Activated CD4-positive, alpha-beta T cell treated with anti-CD3 and anti-CD28 coated beads, Interleukin-2, amount 10 ng/mL, durations not matched to agents 24 days and 14 days (primary cell): ENCODE measurements at regions not wholly inside any gene's neighbourhood (a gene's known extent, or its start where the extent isn't known, plus 50 kb on each side); places are given as distances from the start of the nearest gene placed in this dataset.

Source experiments
- DNase-seq: peaks from one replicate; pipeline ENCODE4 v3.0.0; 2022
- H3K27ac Mint-ChIP-seq: one replicate; pipeline ENCODE4 v1.8.0; 2022; ENCODE audit warnings: mild to moderate bottlenecking, mixed read lengths
- H3K27me3 Mint-ChIP-seq: one replicate; pipeline ENCODE4 v1.8.0; 2022; ENCODE audit warnings: mixed read lengths
- H3K36me3 Mint-ChIP-seq: one replicate; pipeline ENCODE4 v1.8.0; 2022; ENCODE audit warnings: low read depth, mild to moderate bottlenecking, mixed read lengths
- H3K4me1 Mint-ChIP-seq: one replicate; pipeline ENCODE4 v1.8.0; 2021; ENCODE audit warnings: mixed read lengths
- H3K4me3 Mint-ChIP-seq: one replicate; pipeline ENCODE4 v1.8.0; 2022; ENCODE audit warnings: mild to moderate bottlenecking, moderate library complexity, mixed read lengths
- H3K9me3 Mint-ChIP-seq: one replicate; pipeline ENCODE4 v1.8.0; 2021; ENCODE audit warnings: mixed read lengths
- intact Hi-C: fragments of 100-400 bp; cut with micrococcal nuclease; formaldehyde crosslinking; loops from one replicate; pipeline ENCODE4 v1.15.1; 2023

GRCh38 chr15:26433060-26433459 is 339.8 kb downstream of the GABRB3 start:
- no peaks in the 10 kb centered on the region for H3K4me1 Mint-ChIP-seq
- H3K27ac Mint-ChIP-seq = no peak overlapping the region
- no peaks in the 10 kb centered on the region for H3K27me3 Mint-ChIP-seq
- no peak overlapping the region for H3K4me3 Mint-ChIP-seq
- no peak for DNase-seq
- H3K9me3 Mint-ChIP-seq = peaks cover 5% of the 10 kb centered on the region
- H3K36me3 Mint-ChIP-seq = no peaks in the 10 kb centered on the region
- intact Hi-C loops = no loop called here

DNA sequence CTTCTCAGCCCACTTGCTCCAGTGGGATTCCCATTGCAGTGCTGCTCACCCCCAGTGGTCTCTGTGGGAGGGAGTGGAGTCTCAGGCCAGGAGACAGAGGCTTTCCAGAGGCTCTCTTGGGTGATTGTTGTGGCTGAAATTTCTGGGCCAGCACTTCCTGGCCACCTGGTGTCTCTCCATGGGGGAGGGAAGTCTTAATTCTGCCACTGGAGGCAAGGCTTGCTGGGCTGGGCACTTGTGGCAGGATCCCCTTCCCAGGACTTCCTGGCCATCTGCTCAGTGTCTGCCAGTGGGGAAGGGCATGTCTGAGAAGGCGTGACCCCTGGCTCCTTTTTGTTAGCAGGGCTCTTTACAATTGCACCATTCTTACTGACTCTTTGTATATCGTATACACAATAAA is 351.8 kb downstream of the GABRB3 start:
- Mint-ChIP-seq H3K4me1 (no peaks in the 10 kb centered on the region), H3K27me3 (no peaks in the 10 kb centered on the region), H3K4me3 (no peak overlapping the region), H3K36me3 (no peaks in the 10 kb centered on the region), H3K9me3 (no peaks in the 10 kb centered on the region), H3K27ac (no peak overlapping the region)
- intact Hi-C loops = no loop called here
- DNase-seq = no peak

DNA sequence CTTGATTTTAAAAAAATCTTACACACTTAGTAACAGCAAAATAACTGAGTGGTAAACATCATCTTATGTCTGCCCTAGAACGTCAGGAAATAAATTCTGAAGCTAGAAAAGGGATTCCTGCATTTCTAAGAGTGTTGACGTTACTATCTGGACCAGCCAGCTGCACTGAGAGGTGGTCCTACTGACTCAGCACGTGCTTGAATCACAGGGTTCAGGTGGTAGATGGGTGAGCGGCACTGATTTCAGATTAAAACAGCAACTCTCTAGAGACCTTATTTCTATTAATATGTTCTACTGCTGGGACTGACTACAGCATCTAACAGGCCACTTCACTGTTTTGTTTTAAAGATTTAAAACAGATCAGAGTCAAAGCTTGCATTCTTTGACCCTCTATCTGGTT is 377.2 kb downstream of the GABRB3 start:
- Mint-ChIP-seq H3K27me3 (no peaks in the 10 kb centered on the region), H3K36me3 (no peaks in the 10 kb centered on the region), H3K4me3 (no peak overlapping the region), H3K27ac (no peak overlapping the region), H3K9me3 (no peaks in the 10 kb centered on the region), H3K4me1 (no peaks in the 10 kb centered on the region)
- intact Hi-C loops = no loop called here
- no peak for DNase-seq

DNA sequence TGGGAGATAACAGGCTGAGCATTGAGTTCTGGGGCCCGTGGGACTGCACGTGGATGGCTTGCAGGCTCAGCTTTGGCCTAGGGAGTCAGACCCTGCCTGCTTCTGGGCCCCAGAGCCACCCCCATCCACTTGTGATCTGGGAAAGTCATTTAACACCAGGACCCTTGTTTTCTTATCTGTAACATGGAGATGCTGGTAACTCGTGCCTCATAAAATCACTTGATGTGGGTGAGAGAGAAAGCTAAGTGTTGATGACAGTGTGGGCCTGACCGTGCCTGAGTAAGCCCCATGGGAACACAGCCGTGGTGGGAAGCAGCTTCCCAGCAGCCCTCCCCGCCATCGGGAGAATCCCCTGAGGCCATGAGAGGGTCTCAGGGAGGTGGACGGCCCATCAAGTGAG is 378.1 kb downstream of the GABRB3 start:
- Mint-ChIP-seq H3K4me3 (no peak overlapping the region), H3K27ac (no peak overlapping the region), H3K9me3 (no peaks in the 10 kb centered on the region)

GRCh38 chr15:26392956-26393355 is 379.9 kb downstream of the GABRB3 start:
- H3K4me3 Mint-ChIP-seq = no peak overlapping the region
- intact Hi-C loops = no loop called here
- no peak overlapping the region for H3K27ac Mint-ChIP-seq
- peak; percentile 23 for DNase-seq
- H3K27me3 Mint-ChIP-seq = no peaks in the 10 kb centered on the region
- no peaks in the 10 kb centered on the region for H3K36me3 Mint-ChIP-seq
- H3K9me3 Mint-ChIP-seq = no peaks in the 10 kb centered on the region
- no peaks in the 10 kb centered on the region for H3K4me1 Mint-ChIP-seq

More for the DNA sequence above, 378.1 kb downstream of the GABRB3 start:
- no peaks in the 10 kb centered on the region for H3K36me3 Mint-ChIP-seq
- peak; percentile 8 for DNase-seq
- intact Hi-C loops = no loop called here
- no peaks in the 10 kb centered on the region for H3K27me3 Mint-ChIP-seq
- no peaks in the 10 kb centered on the region for H3K4me1 Mint-ChIP-seq

DNA sequence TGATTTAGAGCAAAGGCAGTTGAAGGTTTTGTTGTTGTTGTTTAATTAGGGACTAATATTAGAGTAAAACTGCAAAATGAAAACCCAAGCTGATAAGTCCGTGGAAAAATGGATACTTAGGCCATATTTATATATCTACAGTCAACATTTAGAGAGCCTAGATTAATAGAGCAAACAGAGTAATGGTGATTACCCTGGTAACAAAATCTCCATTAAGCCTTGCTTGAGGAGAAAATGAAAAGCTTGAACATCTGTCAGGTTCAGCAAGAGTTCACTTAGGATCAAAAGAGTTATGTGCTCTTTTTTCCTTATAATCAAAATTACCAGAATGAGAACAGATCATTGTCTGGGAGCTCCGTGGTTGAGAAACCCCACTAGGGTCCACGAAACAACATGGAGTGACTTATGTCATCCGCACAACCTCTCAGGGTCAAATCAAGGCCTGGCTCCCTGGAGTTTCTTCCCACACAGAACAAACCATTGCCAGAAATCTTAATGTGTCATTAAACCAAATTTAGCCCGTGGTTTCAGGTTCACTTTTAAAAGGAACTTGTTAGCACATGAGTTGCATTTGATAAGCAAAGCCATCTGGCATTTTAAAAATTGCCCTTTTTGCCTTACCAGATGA is 381.2 kb downstream of the GABRB3 start:
- DNase-seq = no peak
- Mint-ChIP-seq H3K9me3 (no peaks in the 10 kb centered on the region), H3K27ac (no peak overlapping the region), H3K36me3 (no peaks in the 10 kb centered on the region), H3K4me1 (no peaks in the 10 kb centered on the region), H3K27me3 (no peaks in the 10 kb centered on the region), H3K4me3 (no peak overlapping the region)
- intact Hi-C loops = no loop called here

DNA sequence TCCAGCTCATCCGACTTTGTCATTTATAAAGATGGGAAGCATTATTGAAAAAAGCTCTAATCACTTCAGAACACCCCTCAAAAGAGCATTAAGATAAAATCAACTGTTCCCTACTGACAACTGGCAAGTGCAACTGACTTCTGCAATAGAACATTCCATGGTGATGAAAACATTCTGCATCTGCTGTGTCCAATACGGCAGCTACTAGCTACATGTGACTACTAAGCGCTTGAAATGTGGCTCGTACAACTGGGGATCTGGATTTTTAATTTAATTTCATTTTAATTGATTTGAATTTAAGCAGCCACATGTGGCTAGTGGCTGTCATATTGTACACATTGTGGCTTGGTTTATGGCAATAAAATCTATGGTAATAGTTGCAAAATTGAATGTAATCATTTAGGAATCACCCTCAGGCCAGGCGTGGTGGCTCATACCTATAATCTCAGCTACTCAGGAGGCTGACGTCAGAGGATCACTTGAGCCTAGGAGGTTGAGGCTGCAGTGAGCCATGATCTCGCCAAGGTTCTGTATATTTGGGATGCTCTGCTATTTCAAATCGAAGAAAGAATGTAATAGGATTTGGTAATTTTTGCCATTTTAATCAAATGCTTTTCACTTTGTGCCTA is 390.3 kb downstream of the GABRB3 start:
- intact Hi-C loops = no loop called here
- no peak overlapping the region for H3K4me3 Mint-ChIP-seq
- DNase-seq = no peak
- H3K27ac Mint-ChIP-seq = no peak overlapping the region
- no peaks in the 10 kb centered on the region for H3K36me3 Mint-ChIP-seq
- no peaks in the 10 kb centered on the region for H3K27me3 Mint-ChIP-seq
- H3K9me3 Mint-ChIP-seq = peaks cover 9% of the 10 kb centered on the region
- no peaks in the 10 kb centered on the region for H3K4me1 Mint-ChIP-seq

GRCh38 chr15:26378304-26378703 is 394.6 kb downstream of the GABRB3 start:
- H3K4me1 Mint-ChIP-seq = no peaks in the 10 kb centered on the region
- no peaks in the 10 kb centered on the region for H3K36me3 Mint-ChIP-seq
- H3K4me3 Mint-ChIP-seq = no peak overlapping the region
- no peak overlapping the region for H3K27ac Mint-ChIP-seq
- H3K27me3 Mint-ChIP-seq = no peaks in the 10 kb centered on the region
- no peak for DNase-seq
- H3K9me3 Mint-ChIP-seq = peaks cover 17% of the 10 kb centered on the region
- intact Hi-C loops = no loop called here

- intact Hi-C loops = no loop called here
- H3K27me3 Mint-ChIP-seq = no peaks in the 10 kb centered on the region
- DNase-seq = no peak
- peaks cover 24% of the 10 kb centered on the region for H3K9me3 Mint-ChIP-seq
- no peaks in the 10 kb centered on the region for H3K36me3 Mint-ChIP-seq
- no peaks in the 10 kb centered on the region for H3K4me1 Mint-ChIP-seq
- H3K27ac Mint-ChIP-seq = no peak overlapping the region
- H3K4me3 Mint-ChIP-seq = no peak overlapping the region
These were observed 396.6 kb downstream of the GABRB3 start for GRCh38 chr15:26376243-26376642.

GRCh38 chr15:26374806-26375205 is 398.1 kb downstream of the GABRB3 start:
- H3K4me3 Mint-ChIP-seq = no peak overlapping the region
- H3K27ac Mint-ChIP-seq = no peak overlapping the region
- intact Hi-C loops = no loop called here
- H3K4me1 Mint-ChIP-seq = no peaks in the 10 kb centered on the region
- peaks cover 24% of the 10 kb centered on the region for H3K9me3 Mint-ChIP-seq
- no peaks in the 10 kb centered on the region for H3K27me3 Mint-ChIP-seq
- no peaks in the 10 kb centered on the region for H3K36me3 Mint-ChIP-seq
- DNase-seq = no peak

GRCh38 chr15:26372706-26373105 is 400.2 kb downstream of the GABRB3 start:
- Mint-ChIP-seq H3K9me3 (peaks cover 20% of the 10 kb centered on the region), H3K36me3 (no peaks in the 10 kb centered on the region), H3K27ac (no peak overlapping the region), H3K4me1 (no peaks in the 10 kb centered on the region), H3K27me3 (no peaks in the 10 kb centered on the region), H3K4me3 (no peak overlapping the region)
- DNase-seq = no peak
- intact Hi-C loops = no loop called here

GRCh38 chr15:26365077-26365476 is 407.8 kb downstream of the GABRB3 start:
- intact Hi-C loops = no loop called here
- Mint-ChIP-seq H3K27me3 (no peaks in the 10 kb centered on the region), H3K4me1 (no peaks in the 10 kb centered on the region), H3K9me3 (peaks cover 18% of the 10 kb centered on the region), H3K4me3 (no peak overlapping the region), H3K27ac (no peak overlapping the region), H3K36me3 (no peaks in the 10 kb centered on the region)
- no peak for DNase-seq

DNA sequence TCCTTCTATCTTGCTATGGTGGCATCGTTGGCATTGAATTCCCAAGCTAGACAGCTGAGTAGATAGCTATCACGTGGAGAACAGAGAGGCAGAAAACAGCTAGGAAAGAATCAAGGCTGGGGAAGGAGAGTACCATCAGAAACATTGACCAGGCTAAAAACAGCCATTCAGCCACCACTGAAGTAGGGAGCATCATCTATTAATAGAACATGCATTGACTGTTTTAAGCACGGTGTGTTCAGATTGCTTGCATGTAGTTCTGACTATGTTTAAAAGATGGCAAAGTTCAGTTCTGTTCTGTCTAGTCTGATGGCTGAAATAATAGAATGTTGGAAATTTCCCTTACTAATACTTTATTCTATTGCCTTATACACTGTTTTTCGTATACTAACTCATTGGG is 413.0 kb downstream of the GABRB3 start:
- intact Hi-C loops = no loop called here
- Mint-ChIP-seq H3K36me3 (no peaks in the 10 kb centered on the region), H3K9me3 (peaks cover 12% of the 10 kb centered on the region), H3K4me1 (no peaks in the 10 kb centered on the region), H3K27ac (no peak overlapping the region), H3K27me3 (no peaks in the 10 kb centered on the region), H3K4me3 (no peak overlapping the region)
- no peak for DNase-seq

- H3K27ac Mint-ChIP-seq = no peak overlapping the region
- H3K27me3 Mint-ChIP-seq = no peaks in the 10 kb centered on the region
- no peak overlapping the region for H3K4me3 Mint-ChIP-seq
- H3K9me3 Mint-ChIP-seq = peaks cover 12% of the 10 kb centered on the region
- intact Hi-C loops = no loop called here
- H3K36me3 Mint-ChIP-seq = no peaks in the 10 kb centered on the region
- DNase-seq = no peak
- no peaks in the 10 kb centered on the region for H3K4me1 Mint-ChIP-seq
These were observed 414.2 kb downstream of the GABRB3 start for GRCh38 chr15:26358708-26359107.

DNA sequence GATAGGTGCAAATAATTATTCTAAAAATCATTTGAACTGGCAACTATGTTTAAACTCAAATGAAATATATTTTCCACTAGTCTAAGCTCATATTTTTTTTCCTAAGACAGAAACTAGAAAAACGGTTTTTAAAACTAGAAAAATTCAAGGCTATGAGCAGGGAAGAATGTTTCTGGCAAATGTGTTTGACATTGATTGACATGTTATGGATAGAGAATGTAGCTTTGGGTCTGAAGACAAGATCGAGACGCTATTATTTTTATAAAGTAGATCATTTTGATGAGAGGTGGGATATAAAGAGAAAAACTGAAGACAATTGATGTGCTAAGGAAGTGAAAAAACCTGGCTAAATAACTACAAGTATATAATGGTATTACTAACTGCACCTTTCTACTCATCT is 415.2 kb downstream of the GABRB3 start:
- DNase-seq = no peak
- Mint-ChIP-seq H3K27ac (no peak overlapping the region), H3K36me3 (no peaks in the 10 kb centered on the region), H3K27me3 (no peaks in the 10 kb centered on the region), H3K4me1 (no peaks in the 10 kb centered on the region), H3K9me3 (peaks cover 12% of the 10 kb centered on the region), H3K4me3 (no peak overlapping the region)
- intact Hi-C loops = no loop called here
